ENCODE measurements at regions not wholly inside any gene's neighbourhood (a gene's known extent, or its start where the extent isn't known, plus 50 kb on each side); places are given as distances from the start of the nearest gene placed in this dataset.

GRCh38 chr11:23959462-23959861 lies 537.4 kb upstream of the LUZP2 start:
- TF ChIP-seq CTCF (IDR thresholded peaks at IDR 0.05; ENCODE audit: low read depth, low read length) = no peak
- no peak overlapping the region for H3K4me3 ChIP-seq (ENCODE audit: low read depth, low read length)

GRCh38 chr11:23961503-23962338 lies 535.1 kb upstream of the LUZP2 start:
- no peak for TF ChIP-seq CTCF (IDR thresholded peaks at IDR 0.05; ENCODE audit: low read depth, low read length)
- no peak overlapping the region for H3K4me3 ChIP-seq (ENCODE audit: low read depth, low read length)

- TF ChIP-seq CTCF (IDR thresholded peaks at IDR 0.05; ENCODE audit: low read depth, low read length) = no peak
- no peak overlapping the region for H3K4me3 ChIP-seq (ENCODE audit: low read depth, low read length)
Measured at GRCh38 chr11:23973244-23973643, 523.6 kb upstream of the LUZP2 start.

GRCh38 chr11:23974051-23974450 lies 522.8 kb upstream of the LUZP2 start:
- TF ChIP-seq CTCF (IDR thresholded peaks at IDR 0.05; ENCODE audit: low read depth, low read length) = no peak
- H3K4me3 ChIP-seq (ENCODE audit: low read depth, low read length) = no peak overlapping the region

- TF ChIP-seq CTCF (IDR thresholded peaks at IDR 0.05; ENCODE audit: low read depth, low read length) = no peak
- H3K4me3 ChIP-seq (ENCODE audit: low read depth, low read length) = no peak overlapping the region
Measured at GRCh38 chr11:23974601-23975000, 522.3 kb upstream of the LUZP2 start.

GRCh38 chr11:23976426-23976825 lies 520.4 kb upstream of the LUZP2 start:
- no peak for TF ChIP-seq CTCF (IDR thresholded peaks at IDR 0.05; ENCODE audit: low read depth, low read length)
- no peak overlapping the region for H3K4me3 ChIP-seq (ENCODE audit: low read depth, low read length)

- no peak for TF ChIP-seq CTCF (IDR thresholded peaks at IDR 0.05; ENCODE audit: low read depth, low read length)
- no peak overlapping the region for H3K4me3 ChIP-seq (ENCODE audit: low read depth, low read length)
Measured at GRCh38 chr11:23976841-23977271, 520.0 kb upstream of the LUZP2 start.
